GM12878 (cell line): ENCODE measurements at regions not wholly inside any gene's neighbourhood (a gene's known extent, or its start where the extent isn't known, plus 50 kb on each side); places are given as distances from the start of the nearest gene placed in this dataset.

Source experiments
- ATAC-seq: fragments of 200-7000 bp; cut with Tn5 transposase; 3 replicates; pipeline ENCODE4 v1.9.1; 2020; ENCODE audit warnings: mild to moderate bottlenecking, moderate library complexity
- BruUV-seq: library from RNA; stranded (reverse); fragments of 400-500 nt; replicated peaks from 2 replicates; lab custom pipeline; 2021; lab: Mats Ljungman, UMichigan
- CTCF ChIA-PET: fragments of 300-600 bp; sonication (Branson Sonifier 250); formaldehyde crosslinking; extraction: SDS; loops from one replicate; lab custom pipeline; 2021; ENCODE audit warnings: inconsistent platforms; lab: Yijun Ruan, JAX
- POLR2A ChIA-PET: fragments of 350-600 bp; formaldehyde crosslinking; extraction: SDS; loops from one replicate; lab custom pipeline; 2021; ENCODE audit warnings: inconsistent platforms; lab: Charles Lee
- RAD21 ChIA-PET: fragments of 300-600 bp; sonication (Branson Sonifier 250); formaldehyde crosslinking; loops from one replicate; lab custom pipeline; 2023; ENCODE audit warnings: antibody characterized with exemption; ENCODE audit not compliant: unreplicated experiment; lab: Charles Lee
- SMC1A ChIA-PET: fragments of 300-600 bp; sonication (Branson Sonifier 250); formaldehyde crosslinking; loops from one replicate; lab custom pipeline; 2023; ENCODE audit not compliant: unreplicated experiment, uncharacterized antibody; lab: Charles Lee
- DNase-seq: peaks from one replicate; pipeline ENCODE4 v3.0.0-alpha.2; 2011; ENCODE audit warnings: low read depth, low spot score
- FAIRE-seq: peaks from 3 replicates; lab custom pipeline; 2011; peaks lifted over from hg19 to GRCh38; lab: Jason Lieb, UNC
- H2AFZ ChIP-seq: 2 replicates; pipeline ENCODE4 v1.6.0; 2011; ENCODE audit warnings: low read depth, low read length, control low read depth; ENCODE audit not compliant: control insufficient read depth
- H3K27ac ChIP-seq: 2 replicates; pipeline ENCODE4 v1.5.1; 2011; ENCODE audit warnings: control low read depth; ENCODE audit not compliant: control insufficient read depth, insufficient read depth
- H3K27me3 ChIP-seq, 2 experiments: replicated peaks in 1 of 2; 2 replicates each; pipeline versions ENCODE4 v1.6.0 to v1.6.1; 2011; ENCODE audit warnings: low read length in 1 of 2; ENCODE audit not compliant: control insufficient read depth in 2 of 2, insufficient read depth in 2 of 2
- H3K36me3 ChIP-seq, 2 experiments: 2 replicates each; pipeline ENCODE4 v1.5.1; 2011; ENCODE audit warnings: low read length in 1 of 2; ENCODE audit not compliant: control insufficient read depth in 2 of 2, insufficient read depth in 2 of 2
- H3K4me1 ChIP-seq: 2 replicates; pipeline ENCODE4 v1.6.1; 2011; ENCODE audit warnings: mild to moderate bottlenecking, low read length, moderate library complexity, mixed read lengths; ENCODE audit not compliant: control insufficient read depth, insufficient read depth
- H3K4me2 ChIP-seq: 2 replicates; pipeline ENCODE4 v1.6.0; 2011; ENCODE audit warnings: control low read depth; ENCODE audit not compliant: control insufficient read depth, insufficient read depth
- H3K4me3 ChIP-seq: fragments of 200-600 bp; sonication (generic); 2 replicates; pipeline ENCODE4 v1.5.1; 2016
- H3K79me2 ChIP-seq: 2 replicates; pipeline ENCODE4 v1.6.0; 2011; ENCODE audit warnings: low read length; ENCODE audit not compliant: control insufficient read depth, insufficient read depth
- H3K9ac ChIP-seq: 2 replicates; pipeline ENCODE4 v1.8.0; 2011; ENCODE audit warnings: low read length, control low read depth, mixed read lengths; ENCODE audit not compliant: control insufficient read depth, insufficient read depth
- H3K9me3 ChIP-seq: replicated peaks from 3 replicates; pipeline ENCODE4 v1.5.1; 2011; ENCODE audit warnings: mild to moderate bottlenecking, low read length; ENCODE audit not compliant: control insufficient read depth, insufficient read depth
- H4K20me1 ChIP-seq: 2 replicates; pipeline ENCODE4 v1.6.0; 2011; ENCODE audit not compliant: control insufficient read depth, insufficient read depth
- ASH2L ChIP-seq: fragments of 300-600, 200-600 bp; sonication (generic); IDR thresholded peaks from 2 replicates; pipeline ENCODE4 v1.6.1; 2017; ENCODE audit warnings: low read depth, mild to moderate bottlenecking, borderline replicate concordance
- ATF7 ChIP-seq: fragments of 450-650 bp; IDR thresholded peaks from 2 replicates; pipeline ENCODE4 v1.6.1; 2016; ENCODE audit warnings: low read depth, mild to moderate bottlenecking
- BACH1 ChIP-seq: fragments of 450-650 bp; IDR thresholded peaks from 2 replicates; pipeline ENCODE4 v1.6.1; 2017; ENCODE audit warnings: mild to moderate bottlenecking, borderline replicate concordance
- BHLHE40 ChIP-seq, 2 experiments: fragments of 450-650 bp in 1 of 2; IDR thresholded peaks; 2 replicates each; pipeline ENCODE4 v1.6.1; 2011 to 2017; ENCODE audit warnings: low read depth in 2 of 2, borderline replicate concordance in 1 of 2, improper control_type of control experiment in 1 of 2, low read length in 1 of 2, mild to moderate bottlenecking in 1 of 2
- E2F8 ChIP-seq: fragments of 450-650 bp; IDR thresholded peaks from 2 replicates; pipeline ENCODE4 v1.6.1; 2018; ENCODE audit warnings: mild to moderate bottlenecking, low read depth, moderate library complexity; ENCODE audit not compliant: partially characterized antibody
- GABPA ChIP-seq: IDR thresholded peaks from 2 replicates; pipeline ENCODE4 v1.6.1; 2014; ENCODE audit warnings: antibody characterized with exemption, low read depth, mild to moderate bottlenecking, inconsistent platforms
- IKZF2 ChIP-seq, 2 experiments: fragments of 450-650 bp; IDR thresholded peaks; 2 replicates each; pipeline ENCODE4 v1.6.1; 2017; ENCODE audit warnings: mild to moderate bottlenecking in 2 of 2, moderate library complexity in 2 of 2
- MTA2 ChIP-seq: fragments of 450-650 bp; IDR thresholded peaks from 2 replicates; pipeline ENCODE4 v1.6.1; 2016; ENCODE audit warnings: low read depth, mild to moderate bottlenecking, moderate library complexity
- NFYA ChIP-seq: IDR thresholded peaks from 2 replicates; pipeline ENCODE4 v1.6.1; 2011; ENCODE audit warnings: low read depth, mild to moderate bottlenecking, low read length, improper control_type of control experiment, borderline replicate concordance
- NR2F1 ChIP-seq: fragments of 450-650 bp; conservative IDR thresholded peaks from 2 replicates; pipeline ENCODE4 v1.6.1; 2017; ENCODE audit warnings: mild to moderate bottlenecking
- PAX5 ChIP-seq: IDR thresholded peaks from 2 replicates; pipeline ENCODE4 v1.6.1; 2011; ENCODE audit warnings: low read depth, low read length, borderline replicate concordance
- POLR2A ChIP-seq: IDR thresholded peaks from 2 replicates; pipeline ENCODE4 v1.6.1; 2011; ENCODE audit warnings: low read depth, mild to moderate bottlenecking, low read length
- POLR2AphosphoS2 ChIP-seq: IDR thresholded peaks from 2 replicates; pipeline ENCODE4 v1.6.1; 2011; ENCODE audit warnings: low read depth, mild to moderate bottlenecking, low read length, improper control_type of control experiment, moderate library complexity
- STAT3 ChIP-seq: IDR thresholded peaks from 2 replicates; pipeline ENCODE4 v1.6.1; 2011; ENCODE audit warnings: low read depth, low read length, improper control_type of control experiment
- SUZ12 ChIP-seq: fragments of 200-600 bp; sonication (generic); IDR thresholded peaks from one replicate; pipeline ENCODE4 v1.6.1; 2018; ENCODE audit warnings: antibody characterized with exemption, mild to moderate bottlenecking; ENCODE audit not compliant: unreplicated experiment
- TAF1 ChIP-seq: IDR thresholded peaks from 2 replicates; pipeline ENCODE4 v1.6.1; 2011; ENCODE audit warnings: mild to moderate bottlenecking, low read depth, low read length, borderline replicate concordance
- ZNF274 ChIP-seq: IDR thresholded peaks from one replicate; pipeline ENCODE4 v1.8.0; 2011; ENCODE audit not compliant: insufficient read length, insufficient read depth
- ZNF384 ChIP-seq: IDR thresholded peaks from 2 replicates; pipeline ENCODE4 v1.6.1; 2012; ENCODE audit warnings: low read depth, mild to moderate bottlenecking, low read length, improper control_type of control experiment, borderline replicate concordance
- WGBS: methylation state at CpG from one replicate; pipeline ENCODE4 v1.1.6; 2016; ENCODE audit warnings: low lambda C conversion rate; ENCODE audit not compliant: insufficient replicate concordance, insufficient coverage; ENCODE audit errors: missing lambda C conversion rate; 5-methylcytosine and 5-hydroxymethylcytosine counted together
- in situ Hi-C: fragments of 300-500 bp; cut with MboI; formaldehyde crosslinking; loops from 9 replicates; pipeline ENCODE4 v1.14.3; 2018; ENCODE audit warnings: mixed read lengths
- intact Hi-C: fragments of 100-400 bp; cut with micrococcal nuclease; formaldehyde crosslinking; loops from one replicate; pipeline ENCODE4 v1.14.2; 2022; ENCODE audit not compliant: unreplicated experiment
- TF ChIP-seq, protein P1 (sequence below): fragments of 450-650 bp; IDR thresholded peaks from 2 replicates; pipeline ENCODE4 v1.6.1; 2016; ENCODE audit warnings: mild to moderate bottlenecking

- TF ChIP-seq NR2F1 (no peak), STAT3 (no peak), POLR2A (no peak), ATF7 (no peak), E2F8 (no peak), ZNF274 (no peak), GABPA (no peak), IKZF2 (IDR thresholded peaks at IDR 0.05) (no peak), PAX5 (no peak)
- TF ChIP-seq, protein P1, sequence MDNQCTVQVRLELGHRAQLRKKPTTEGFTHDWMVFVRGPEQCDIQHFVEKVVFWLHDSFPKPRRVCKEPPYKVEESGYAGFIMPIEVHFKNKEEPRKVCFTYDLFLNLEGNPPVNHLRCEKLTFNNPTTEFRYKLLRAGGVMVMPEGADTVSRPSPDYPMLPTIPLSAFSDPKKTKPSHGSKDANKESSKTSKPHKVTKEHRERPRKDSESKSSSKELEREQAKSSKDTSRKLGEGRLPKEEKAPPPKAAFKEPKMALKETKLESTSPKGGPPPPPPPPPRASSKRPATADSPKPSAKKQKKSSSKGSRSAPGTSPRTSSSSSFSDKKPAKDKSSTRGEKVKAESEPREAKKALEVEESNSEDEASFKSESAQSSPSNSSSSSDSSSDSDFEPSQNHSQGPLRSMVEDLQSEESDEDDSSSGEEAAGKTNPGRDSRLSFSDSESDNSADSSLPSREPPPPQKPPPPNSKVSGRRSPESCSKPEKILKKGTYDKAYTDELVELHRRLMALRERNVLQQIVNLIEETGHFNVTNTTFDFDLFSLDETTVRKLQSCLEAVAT = no peak
Measured at GRCh38 chr7:125516194-125516593, 586.6 kb upstream of the POT1 start (continued).

GRCh38 chr7:125512373-125512772, 582.7 kb upstream of the POT1 start:
- Histone ChIP-seq H3K27me3 (no peaks in the 10 kb centered on the region), H3K4me2 (no peak overlapping the region), H3K4me3 (no peak overlapping the region), H3K9ac (no peak overlapping the region), H3K36me3 (no peaks in the 10 kb centered on the region), H2AFZ (no peak overlapping the region), H4K20me1 (no peaks in the 10 kb centered on the region), H3K27ac (no peak overlapping the region), H3K79me2 (no peaks in the 10 kb centered on the region), H3K9me3 (no peaks in the 10 kb centered on the region), H3K4me1 (no peaks in the 10 kb centered on the region)
- POLR2A ChIA-PET = no interaction called here
- SMC1A ChIA-PET = no interaction called here
- in situ Hi-C loops (no loop called here), intact Hi-C loops (no loop called here)
- RAD21 ChIA-PET = no interaction called here
- ATAC-seq = no peak
- FAIRE-seq = no peak
- CTCF ChIA-PET = no interaction called here
- 0% methylated on average over 1 of the region's 1 CpG for WGBS
- no peak for DNase-seq
- no TSS peak for BruUV-seq
- no peak for TF ChIP-seq BACH1
- no peak for TF ChIP-seq MTA2
- TF ChIP-seq NFYA = no peak
- TF ChIP-seq ZNF384 = no peak
- no peak for TF ChIP-seq ASH2L
- TF ChIP-seq TAF1 = no peak
- no peak for TF ChIP-seq SUZ12
- no peak for TF ChIP-seq POLR2AphosphoS2
- no peak for TF ChIP-seq BHLHE40 (IDR thresholded peaks at IDR 0.05; ENCODE audit: borderline replicate concordance in 1 of 2, low read depth in 2 of 2, low read length in 1 of 2)
- TF ChIP-seq IKZF2 (IDR thresholded peaks at IDR 0.05) = no peak
